HG03457 (cell line): ENCODE measurements at regions not wholly inside any gene's neighbourhood (a gene's known extent, or its start where the extent isn't known, plus 50 kb on each side); places are given as distances from the start of the nearest gene placed in this dataset.

ENCODE experiments used
- ATAC-seq: cut with Tn5 transposase; IDR thresholded peaks from one replicate; pipeline ENCODE4 v1.9.1; 2021; ENCODE audit warnings: moderate number of reproducible peaks; ENCODE audit not compliant: unreplicated experiment

- no peak for ATAC-seq
Measured at GRCh38 chr13:80571346-80572307, 230.7 kb upstream of the SPRY2 start.

GRCh38 chr13:80563439-80563838 is 222.5 kb upstream of the SPRY2 start:
- no peak for ATAC-seq

GRCh38 chr13:80562433-80563156 is 221.7 kb upstream of the SPRY2 start:
- no peak for ATAC-seq

GRCh38 chr13:80560609-80561008 is 219.7 kb upstream of the SPRY2 start:
- no peak for ATAC-seq

- ATAC-seq, result no peak
Measured at GRCh38 chr13:80559944-80560343, 219.0 kb upstream of the SPRY2 start.

GRCh38 chr13:80558074-80558473 is 217.1 kb upstream of the SPRY2 start:
- no peak for ATAC-seq

- ATAC-seq, result no peak
Measured at GRCh38 chr13:80555796-80556678, 215.1 kb upstream of the SPRY2 start.

- no peak for ATAC-seq
Measured at GRCh38 chr13:80552851-80553440, 212.0 kb upstream of the SPRY2 start.

- no peak for ATAC-seq
Measured at GRCh38 chr13:80551650-80552497, 210.9 kb upstream of the SPRY2 start.

- no peak for ATAC-seq
Measured at GRCh38 chr13:80550971-80551441, 210.1 kb upstream of the SPRY2 start.

- ATAC-seq, result no peak
Measured at GRCh38 chr13:80548915-80549314, 208.0 kb upstream of the SPRY2 start.

GRCh38 chr13:80547885-80548825 is 207.2 kb upstream of the SPRY2 start:
- no peak for ATAC-seq

GRCh38 chr13:80547341-80547740 is 206.4 kb upstream of the SPRY2 start:
- ATAC-seq, result no peak

GRCh38 chr13:80533175-80533574 is 192.2 kb upstream of the SPRY2 start:
- no peak for ATAC-seq

GRCh38 chr13:80530902-80531301 is 190.0 kb upstream of the SPRY2 start:
- no peak for ATAC-seq

GRCh38 chr13:80530191-80530590 is 189.3 kb upstream of the SPRY2 start:
- no peak for ATAC-seq

- ATAC-seq, result no peak
Measured at GRCh38 chr13:80529734-80530133, 188.8 kb upstream of the SPRY2 start.

GRCh38 chr13:80528733-80529132 is 187.8 kb upstream of the SPRY2 start:
- ATAC-seq, result no peak

GRCh38 chr13:80527400-80527799 is 186.5 kb upstream of the SPRY2 start:
- ATAC-seq, result no peak
